ENCODE measurements at regions not wholly inside any gene's neighbourhood (a gene's known extent, or its start where the extent isn't known, plus 50 kb on each side); places are given as distances from the start of the nearest gene placed in this dataset.
A peak's percentile ranks its signal among the peaks of the same experiment; 100 is the strongest.

- no peak for DNase-seq
Measured at GRCh38 chr1:79371802-79372201, 365.3 kb upstream of the ADGRL4 start.

GRCh38 chr1:79369091-79369490, 362.6 kb upstream of the ADGRL4 start:
- intact Hi-C loops (cut with DNase I) = no loop called here
- no peak for DNase-seq

More at GRCh38 chr1:79371802-79372201, 365.3 kb upstream of the ADGRL4 start:
- intact Hi-C loops (cut with DNase I) = no loop called here

- no peak for DNase-seq
- intact Hi-C loops (cut with DNase I) = no loop called here
Measured at GRCh38 chr1:79364896-79365295, 358.4 kb upstream of the ADGRL4 start.

- intact Hi-C loops (cut with DNase I) = no loop called here
- DNase-seq = no peak
Measured at GRCh38 chr1:79363430-79363829, 356.9 kb upstream of the ADGRL4 start.

GRCh38 chr1:79362470-79362869, 355.9 kb upstream of the ADGRL4 start:
- no peak for DNase-seq
- intact Hi-C loops (cut with DNase I) = no loop called here

- no peak for DNase-seq
- intact Hi-C loops (cut with DNase I) = no loop called here
Measured at GRCh38 chr1:79355090-79355489, 348.6 kb upstream of the ADGRL4 start.

- intact Hi-C loops (cut with DNase I) = no loop called here
Measured at GRCh38 chr1:79353224-79353623, 346.7 kb upstream of the ADGRL4 start.

GRCh38 chr1:79326875-79327274, 320.3 kb upstream of the ADGRL4 start:
- DNase-seq = no peak
- intact Hi-C loops (cut with DNase I) = no loop called here

More at GRCh38 chr1:79353224-79353623, 346.7 kb upstream of the ADGRL4 start:
- peak in 18 of 42 donors; percentile 1 to 55 (median 14) for DNase-seq

GRCh38 chr1:79325705-79326104, 319.2 kb upstream of the ADGRL4 start:
- no peak for DNase-seq
- intact Hi-C loops (cut with DNase I) = no loop called here

- DNase-seq = no peak
- intact Hi-C loops (cut with DNase I) = no loop called here
Measured at GRCh38 chr1:79325126-79325525, 318.6 kb upstream of the ADGRL4 start.

GRCh38 chr1:79323239-79324025, 316.9 kb upstream of the ADGRL4 start:
- intact Hi-C loops (cut with DNase I) = no loop called here
- no peak for DNase-seq

- intact Hi-C loops (cut with DNase I) = no loop called here
- no peak for DNase-seq
Measured at GRCh38 chr1:79322511-79323027, 316.0 kb upstream of the ADGRL4 start.

- intact Hi-C loops (cut with DNase I) = no loop called here
- DNase-seq = no peak
Measured at GRCh38 chr1:79312438-79312837, 305.9 kb upstream of the ADGRL4 start.

- no peak for DNase-seq
- intact Hi-C loops (cut with DNase I) = no loop called here
Measured at GRCh38 chr1:79310609-79311008, 304.1 kb upstream of the ADGRL4 start.

GRCh38 chr1:79304131-79304530, 297.6 kb upstream of the ADGRL4 start:
- DNase-seq = no peak
- intact Hi-C loops (cut with DNase I) = no loop called here

GRCh38 chr1:79303040-79303439, 296.5 kb upstream of the ADGRL4 start:
- no peak for DNase-seq
- intact Hi-C loops (cut with DNase I) = no loop called here

GRCh38 chr1:79302380-79302930, 295.9 kb upstream of the ADGRL4 start:
- DNase-seq = no peak
- intact Hi-C loops (cut with DNase I) = no loop called here

- intact Hi-C loops (cut with DNase I) = no loop called here
- DNase-seq = no peak
Measured at GRCh38 chr1:79295967-79296366, 289.4 kb upstream of the ADGRL4 start.

GRCh38 chr1:79293611-79294010, 287.1 kb upstream of the ADGRL4 start:
- no peak for DNase-seq
- intact Hi-C loops (cut with DNase I) = no loop called here

GRCh38 chr1:79290927-79291474, 284.5 kb upstream of the ADGRL4 start:
- DNase-seq = no peak
- intact Hi-C loops (cut with DNase I) = no loop called here

- DNase-seq = no peak
- intact Hi-C loops (cut with DNase I) = no loop called here
Measured at GRCh38 chr1:79287982-79288381, 281.5 kb upstream of the ADGRL4 start.
